ENCODE measurements at regions not wholly inside any gene's neighbourhood (a gene's known extent, or its start where the extent isn't known, plus 50 kb on each side); places are given as distances from the start of the nearest gene placed in this dataset.
"Not testable (repeated sequence)": the region's sequence is repeated elsewhere in the genome, so short reads cannot be mapped to it uniquely, and the experiment has no call there.

DNA sequence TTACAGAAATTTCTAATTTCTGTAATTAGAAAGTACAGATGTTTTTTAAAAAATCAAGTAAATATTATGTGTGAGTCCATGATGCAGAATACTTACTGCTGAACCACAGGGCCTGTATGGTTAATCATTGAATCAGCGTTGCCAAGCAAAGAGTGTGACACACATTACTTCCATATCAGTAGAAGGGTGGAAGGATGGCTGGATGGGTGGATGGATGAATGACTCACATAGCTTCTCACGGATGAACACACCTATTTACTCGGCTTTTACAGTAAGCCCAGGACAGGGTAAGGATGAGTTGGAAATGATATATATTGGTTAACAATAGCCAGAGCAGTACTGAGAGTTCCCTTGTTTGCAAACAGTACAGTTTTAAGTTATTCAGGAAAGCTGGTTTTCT is 495.9 kb upstream of the RBFOX1 start:
- no peak for DNase-seq

DNA sequence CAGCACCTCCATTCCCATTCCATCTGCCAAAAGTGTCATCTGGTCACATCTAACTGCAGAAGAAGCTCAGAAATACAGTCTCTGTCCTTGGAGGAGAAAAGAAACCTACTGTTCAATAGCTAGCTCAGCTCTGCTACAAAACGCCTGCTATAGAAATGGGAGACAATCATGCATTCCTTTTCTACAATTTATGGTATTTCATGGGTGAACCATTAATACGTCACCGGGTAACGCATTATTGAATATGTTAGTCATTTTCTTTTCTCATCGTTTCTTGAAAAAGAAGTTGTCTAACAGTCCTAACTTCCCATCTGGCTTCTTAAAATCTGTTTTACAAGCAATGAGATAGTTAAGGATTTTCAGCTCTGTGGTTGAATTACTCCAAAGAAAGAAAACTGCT is 496.7 kb upstream of the RBFOX1 start:
- DNase-seq, result no peak

DNA sequence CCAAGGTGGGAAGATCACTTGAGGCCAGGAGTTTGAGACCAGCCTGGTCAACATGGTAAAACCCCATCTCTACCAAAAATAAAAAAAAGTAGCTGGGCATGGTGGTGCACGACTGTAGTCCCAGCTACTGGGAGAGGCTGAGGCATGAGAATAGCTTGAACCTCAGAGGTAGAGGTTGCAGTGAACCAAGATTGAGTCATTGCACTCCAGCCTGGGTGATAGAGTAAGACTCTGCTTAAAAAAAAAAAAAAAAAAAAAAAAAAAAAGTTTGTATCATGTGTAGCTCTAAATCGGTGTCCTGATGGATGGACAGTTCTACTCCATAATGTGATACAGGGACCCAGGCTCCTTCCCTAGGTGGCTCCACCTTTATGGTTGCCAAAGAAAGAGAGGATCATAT is 497.1 kb upstream of the RBFOX1 start:
- DNase-seq, result no peak

DNA sequence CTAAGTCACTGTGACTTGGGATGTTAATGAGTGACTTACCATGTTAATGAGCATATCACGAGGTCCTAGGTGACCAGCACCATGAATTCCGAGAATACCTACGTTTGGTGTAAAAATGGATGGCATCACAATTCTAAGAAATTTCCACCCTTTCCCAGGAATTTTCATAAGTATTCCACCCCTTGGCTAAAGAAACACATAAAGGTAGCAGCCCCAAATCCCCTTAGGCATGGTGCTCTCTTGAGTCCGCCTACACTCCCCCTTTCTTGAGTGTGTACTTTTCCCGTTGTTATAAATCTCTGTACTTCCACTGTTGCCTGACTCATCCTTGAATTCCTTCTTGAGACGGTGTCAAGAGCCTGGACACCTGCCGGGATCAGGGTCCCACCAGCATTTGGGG is 504.0 kb upstream of the RBFOX1 start:
- DNase-seq, result no peak

DNA sequence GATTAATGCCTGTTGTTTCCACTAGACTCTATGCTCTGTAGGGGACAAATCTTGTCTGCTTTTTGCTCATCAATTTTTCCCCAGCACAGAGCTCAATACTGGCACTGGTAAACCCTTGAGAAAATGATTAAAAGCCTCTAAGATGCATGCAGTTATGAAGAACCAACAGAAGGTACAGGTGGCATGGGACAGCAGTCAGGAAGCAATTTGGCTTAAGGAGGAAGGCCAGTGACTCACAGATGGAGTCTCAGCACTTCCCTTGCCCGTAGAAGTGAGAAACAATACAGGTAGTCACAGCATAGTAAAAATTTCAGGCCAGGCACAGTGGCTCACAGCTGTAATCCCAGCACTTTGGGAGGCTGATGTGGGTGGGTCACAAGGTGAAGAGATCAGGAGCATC is 504.7 kb upstream of the RBFOX1 start:
- DNase-seq, result no peak

DNA sequence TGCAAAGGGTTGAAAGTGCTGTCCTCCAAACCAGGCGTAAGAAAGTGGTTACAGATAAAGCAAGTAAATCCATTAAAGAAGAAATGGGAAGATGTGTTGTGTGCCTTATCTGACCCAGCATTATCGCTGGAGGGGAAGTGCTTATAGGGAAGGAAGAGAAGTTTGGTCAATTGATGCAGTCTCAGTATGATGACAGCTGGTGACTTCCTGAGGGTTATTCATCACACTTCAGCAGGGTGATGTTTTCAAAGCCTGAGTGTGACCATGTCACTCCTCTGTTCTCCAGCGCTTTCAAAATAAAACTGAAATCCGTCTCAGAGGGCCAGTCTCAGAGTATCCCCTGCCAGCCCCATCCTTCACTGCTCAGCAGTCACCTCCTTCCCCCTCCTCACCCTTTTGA is 505.4 kb upstream of the RBFOX1 start:
- DNase-seq, result no peak

DNA sequence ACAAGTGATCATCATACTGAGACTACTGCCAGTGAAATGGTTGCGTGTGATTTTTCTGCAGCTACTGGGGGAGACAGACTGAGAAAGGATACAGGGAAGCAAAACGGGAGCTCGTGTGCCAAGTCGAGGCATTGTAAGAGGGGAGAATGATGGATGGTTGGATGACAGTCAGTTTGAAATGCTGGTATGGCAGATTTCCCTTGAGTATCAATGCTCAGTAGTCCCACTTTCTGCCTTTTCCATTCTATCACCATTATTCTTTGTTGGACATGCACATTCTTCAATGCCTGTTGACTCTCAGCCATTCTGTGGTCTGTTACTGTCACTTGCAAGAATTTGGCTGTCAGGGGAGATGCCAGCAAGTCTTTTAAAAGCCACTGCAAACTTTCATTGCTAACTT is 510.6 kb upstream of the RBFOX1 start:
- no peak for DNase-seq

DNA sequence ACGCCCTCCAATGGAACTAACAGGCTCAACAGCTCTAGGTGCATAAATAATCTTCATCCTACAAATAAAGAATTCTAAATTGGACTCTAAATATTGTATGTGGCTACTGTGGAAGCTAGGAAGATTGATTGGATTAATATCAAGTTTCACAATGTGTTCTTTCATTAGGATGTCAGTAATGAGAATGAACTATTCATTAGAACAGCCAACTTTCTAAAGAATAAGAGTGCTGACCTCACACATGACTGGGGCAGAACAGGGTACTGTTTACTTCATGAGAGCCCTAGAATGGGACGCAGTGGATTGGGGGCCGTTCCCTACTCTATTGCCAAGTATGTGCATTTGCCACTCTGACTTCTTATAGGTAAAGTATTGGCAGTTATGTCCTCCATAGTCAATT is 528.2 kb upstream of the RBFOX1 start:
- no peak for DNase-seq

DNA sequence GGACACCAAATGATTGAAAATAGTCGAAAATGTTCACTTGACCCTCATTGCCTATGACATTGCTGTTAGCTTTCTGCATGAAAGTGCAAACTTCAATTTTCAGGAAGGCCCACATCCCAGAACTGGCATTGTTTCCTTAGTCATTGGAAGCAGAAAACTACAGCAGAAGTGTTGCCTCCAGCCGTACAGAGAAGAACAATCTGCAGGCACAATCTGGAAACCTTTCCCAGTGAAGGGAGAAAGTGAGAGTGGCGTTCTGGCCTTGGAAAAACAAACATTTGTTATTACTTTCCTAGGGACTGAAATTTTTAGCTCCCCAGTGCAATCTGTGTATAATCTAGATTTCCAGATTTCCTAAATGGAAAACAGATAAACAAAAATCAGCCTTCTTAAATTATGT is 529.5 kb upstream of the RBFOX1 start:
- DNase-seq, result no peak

DNA sequence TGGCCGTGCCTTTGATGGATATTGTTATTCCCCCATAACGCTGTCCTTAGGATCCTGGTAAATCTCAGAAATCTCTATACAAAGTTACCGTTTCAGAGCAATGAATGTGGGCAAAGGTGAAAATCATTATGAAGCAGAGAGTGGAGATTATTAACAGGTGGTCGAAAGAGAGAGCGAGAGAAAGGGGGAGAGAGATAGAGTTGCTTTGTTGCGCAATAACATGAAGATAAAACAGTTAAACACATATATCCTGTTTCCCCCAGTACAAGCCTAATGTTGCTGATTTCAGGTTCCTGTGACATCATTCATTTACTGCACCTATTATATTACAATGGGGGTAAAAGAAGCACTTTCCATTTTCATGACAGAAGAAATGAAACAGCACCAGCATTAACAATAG is 535.4 kb upstream of the RBFOX1 start:
- DNase-seq, result no peak

DNA sequence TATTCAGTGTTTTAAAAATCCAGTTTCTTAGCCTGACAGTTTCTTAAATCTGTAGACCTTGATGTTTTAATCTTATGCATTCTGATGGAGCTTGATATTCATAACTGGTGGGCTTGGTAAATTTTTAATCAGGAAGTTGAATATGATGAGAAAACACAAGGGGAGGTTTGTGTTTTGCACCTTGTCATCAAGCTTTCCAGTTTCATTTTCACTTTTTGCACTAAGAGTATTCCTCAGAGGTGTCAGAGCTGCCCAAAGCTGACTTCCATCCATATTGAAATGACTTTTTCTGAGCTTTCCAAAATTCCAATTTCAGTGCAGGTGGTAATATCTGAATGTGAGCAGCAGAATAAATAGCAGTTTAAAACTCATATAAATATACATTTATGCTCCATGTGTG is 555.0 kb upstream of the RBFOX1 start:
- no peak for DNase-seq

DNA sequence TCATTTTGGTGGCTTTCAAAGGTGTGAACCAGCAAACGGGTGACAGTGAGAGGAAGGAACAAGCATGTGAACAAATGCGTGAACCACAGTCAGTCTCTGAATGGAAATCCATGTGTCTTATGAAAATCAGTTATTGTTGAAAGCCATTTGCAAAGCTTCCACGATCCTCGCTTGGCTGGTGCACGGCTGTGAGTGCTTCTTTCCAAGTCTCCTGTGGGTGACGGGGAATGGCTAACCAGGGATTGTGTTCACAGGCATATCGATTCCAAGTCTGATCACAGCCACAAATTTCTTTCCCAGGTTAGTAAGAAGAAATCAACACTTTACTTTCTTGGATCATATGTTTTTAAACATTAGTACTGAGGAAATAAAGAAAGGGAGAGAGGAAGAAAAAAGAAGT is 556.9 kb upstream of the RBFOX1 start:
- no peak for DNase-seq

DNA sequence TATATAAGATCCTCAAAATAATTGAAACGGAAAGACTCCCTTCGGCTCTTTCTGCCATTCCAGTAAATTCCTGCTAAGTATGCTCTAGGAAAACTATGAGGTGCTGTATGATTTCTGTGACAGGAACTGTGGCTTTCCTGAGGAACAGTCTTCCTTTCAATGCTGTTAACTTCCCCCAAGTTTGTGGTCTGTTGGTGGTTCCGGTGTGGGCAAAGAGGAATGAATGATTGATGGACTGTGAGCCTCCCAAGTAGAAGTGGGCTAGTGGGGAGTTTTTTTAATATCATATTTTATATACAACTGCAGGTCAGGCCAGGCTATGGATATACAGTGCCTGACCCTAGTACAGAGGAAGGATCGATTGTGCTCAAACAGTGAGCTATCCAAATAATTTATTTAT is 560.7 kb upstream of the RBFOX1 start:
- no peak for DNase-seq

DNA sequence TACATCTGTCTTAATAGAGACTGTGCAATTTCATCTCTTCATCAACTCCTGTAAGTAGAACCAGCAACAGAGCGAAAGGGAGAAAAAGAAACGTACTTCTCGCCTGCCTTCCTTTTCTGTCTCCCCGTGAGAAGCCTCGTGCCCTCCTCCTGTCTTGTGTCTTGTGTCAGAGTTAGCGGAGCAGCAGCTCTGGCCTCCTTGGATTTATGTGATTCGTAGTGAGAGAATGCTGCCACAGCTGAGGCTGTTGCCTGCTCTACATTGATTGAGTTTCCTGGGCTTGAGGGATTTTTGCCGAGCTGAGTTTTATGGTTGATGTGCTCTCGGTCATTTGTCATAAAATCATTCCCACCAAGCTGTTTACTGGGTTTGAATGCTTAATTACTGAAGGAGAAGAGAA is 579.1 kb upstream of the RBFOX1 start:
- DNase-seq, result no peak

DNA sequence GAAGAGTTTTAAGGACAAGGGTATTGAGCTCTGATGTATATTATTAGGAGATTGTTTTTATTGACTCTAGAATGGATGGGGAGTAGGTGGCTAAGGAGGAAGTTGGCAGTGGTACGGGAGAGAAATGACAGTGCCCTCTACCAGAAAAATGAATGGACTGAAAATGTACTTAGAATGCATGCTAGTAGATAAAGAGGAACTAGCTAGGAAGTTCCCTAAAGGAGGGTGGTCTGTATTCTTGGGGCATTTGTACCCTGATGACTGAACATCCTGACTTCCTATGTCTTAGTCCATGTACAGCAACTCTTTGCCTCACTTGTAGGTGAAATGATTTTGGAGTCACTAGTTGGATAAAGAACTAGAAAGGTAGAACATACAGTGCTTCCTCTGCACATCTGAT is 581.5 kb upstream of the RBFOX1 start:
- no peak for DNase-seq

DNA sequence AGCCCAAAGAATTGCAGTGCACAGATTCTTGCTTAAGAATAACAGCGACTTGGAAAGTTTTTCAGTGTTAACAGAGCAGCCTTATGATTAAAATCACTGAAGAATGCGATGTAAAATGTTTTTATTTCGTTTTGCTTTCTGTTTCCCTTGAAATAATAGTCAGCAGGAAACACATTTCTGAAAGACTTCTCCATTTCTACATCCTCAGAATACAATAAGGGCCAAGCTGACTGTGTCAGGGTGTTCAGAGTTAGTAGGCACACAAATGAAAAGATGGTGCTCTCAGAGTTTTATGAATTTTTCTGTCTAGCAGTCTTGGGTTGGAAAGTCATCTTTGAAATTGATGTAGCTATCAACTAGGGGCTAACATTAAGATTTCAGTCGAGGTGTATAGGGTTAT is 582.9 kb upstream of the RBFOX1 start:
- no peak for DNase-seq

DNA sequence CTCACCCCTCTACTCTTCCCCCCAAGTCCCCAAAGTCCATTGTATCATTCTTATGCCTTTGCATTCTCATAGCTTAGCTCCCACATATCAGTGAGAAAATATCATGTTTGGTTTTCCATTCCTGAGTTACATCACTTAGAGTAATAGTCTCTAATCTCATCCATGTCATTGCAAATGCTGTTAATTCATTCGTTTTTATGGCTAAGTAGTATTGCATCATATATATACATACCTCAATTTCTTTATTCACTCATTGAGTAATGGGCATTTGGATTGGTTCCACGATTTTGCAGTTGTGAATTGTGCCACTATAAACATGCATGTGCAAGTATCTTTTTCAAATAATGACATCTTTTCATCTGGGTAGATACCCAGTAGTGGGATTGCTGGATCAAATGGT is 596.3 kb upstream of the RBFOX1 start:
- DNase-seq, result not testable (repeated sequence)

DNA sequence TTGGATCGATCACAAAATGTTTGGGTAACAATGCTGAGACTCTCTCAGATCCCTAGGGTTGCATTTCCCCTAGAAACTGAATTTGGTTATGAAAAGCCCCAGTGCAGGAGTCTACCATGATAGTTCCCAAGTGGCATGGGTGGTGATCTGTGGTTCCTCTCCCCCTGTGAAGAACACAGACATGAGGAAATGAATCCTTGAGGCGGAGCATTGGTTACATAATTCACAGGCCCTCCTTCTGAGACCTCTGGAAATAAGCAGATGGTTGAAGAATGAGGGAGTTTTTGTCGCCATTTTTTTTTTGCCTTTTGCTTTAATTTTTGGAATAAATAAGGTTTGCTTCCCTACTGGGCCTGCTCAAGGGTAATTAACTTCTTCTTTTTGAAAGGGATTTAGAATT is 597.0 kb upstream of the RBFOX1 start:
- DNase-seq, result no peak

DNA sequence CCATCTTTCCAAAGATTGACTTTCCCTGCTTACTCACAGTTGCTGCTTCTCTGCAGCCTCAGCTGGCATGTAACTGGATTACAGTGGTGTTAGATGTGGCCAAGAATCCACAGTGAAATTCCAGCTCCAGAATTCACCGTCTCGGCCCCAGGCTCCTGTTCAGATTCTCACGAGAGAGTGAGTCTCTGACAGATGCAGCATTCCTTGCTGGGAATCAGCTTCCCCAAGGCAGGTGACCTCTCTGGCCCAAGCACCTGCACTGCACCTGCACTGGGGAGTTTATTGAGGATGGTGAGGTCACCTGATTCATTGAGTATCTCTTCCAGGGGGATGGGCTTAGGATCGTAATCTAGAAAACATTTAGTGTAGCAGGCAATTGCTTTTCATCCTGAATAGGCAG is 600.5 kb upstream of the RBFOX1 start:
- no peak for DNase-seq

DNA sequence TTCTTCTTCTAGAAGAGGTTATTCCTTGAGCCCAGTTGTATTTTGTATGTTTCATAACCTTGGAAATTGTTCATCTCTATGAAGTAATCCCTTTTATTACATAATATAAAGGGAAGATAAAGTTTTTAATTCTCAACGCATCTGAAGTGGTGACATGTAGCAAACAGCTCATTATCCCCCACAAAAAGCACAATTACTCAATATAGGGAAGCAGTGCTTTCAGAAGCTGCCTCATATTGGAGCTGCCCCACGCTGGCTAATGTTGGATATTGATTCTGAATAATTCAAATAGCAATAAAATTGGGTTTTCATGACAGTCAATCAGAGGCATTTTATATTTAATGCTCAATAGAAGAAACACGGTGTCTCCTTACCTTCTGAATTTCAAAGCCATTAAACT is 604.3 kb upstream of the RBFOX1 start:
- no peak for DNase-seq

DNA sequence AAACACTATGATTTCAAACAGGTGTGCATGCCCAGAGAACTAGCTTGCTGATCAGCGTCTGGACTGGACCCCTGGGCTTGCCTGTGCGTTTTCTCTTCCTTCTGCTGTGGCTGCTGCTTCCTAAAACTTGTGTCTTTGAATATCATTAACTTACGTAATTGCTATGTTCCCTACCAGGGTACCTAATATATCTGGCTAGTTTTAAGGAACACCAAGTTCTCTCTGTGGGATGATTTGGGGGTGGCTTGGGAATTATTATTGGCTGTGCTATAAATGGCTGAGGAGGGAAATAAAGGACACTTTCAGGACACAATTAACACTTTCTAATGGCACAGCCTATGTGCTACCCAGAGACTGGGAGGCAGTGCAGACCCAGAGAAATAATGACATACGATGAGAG is 606.0 kb upstream of the RBFOX1 start:
- no peak for DNase-seq

DNA sequence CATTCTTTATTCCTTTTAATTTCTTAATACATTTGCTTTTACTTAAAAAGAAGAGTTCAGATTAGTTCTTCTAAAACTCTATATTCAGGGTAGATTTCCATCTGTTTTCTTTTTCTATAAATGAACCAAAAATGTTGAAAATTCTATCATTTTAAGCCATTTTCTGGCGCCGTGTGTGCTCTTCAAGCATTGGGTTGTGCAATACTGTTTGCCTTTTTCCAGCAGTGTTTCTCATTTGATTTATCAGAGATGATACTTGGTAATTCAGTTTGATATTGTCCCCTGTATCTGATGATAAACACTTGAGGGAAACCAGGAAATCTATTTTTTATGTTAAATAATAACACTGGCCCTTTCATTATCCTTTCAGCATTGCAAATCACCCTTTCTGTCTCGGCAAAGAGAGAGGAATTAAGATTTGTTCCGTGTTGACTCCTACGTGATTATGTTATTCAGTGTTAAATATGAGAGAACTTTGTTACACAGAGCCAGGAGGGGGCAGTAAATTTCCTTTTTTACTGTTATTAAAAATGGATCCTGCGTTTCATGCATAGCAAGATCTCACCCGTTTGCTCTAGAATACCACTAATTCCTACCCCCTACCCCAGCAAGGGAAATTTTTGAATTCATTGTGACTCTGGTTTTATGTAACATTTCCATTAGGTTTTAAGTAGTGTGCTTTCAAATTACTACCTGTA is 606.9 kb upstream of the RBFOX1 start:
- no peak for DNase-seq

DNA sequence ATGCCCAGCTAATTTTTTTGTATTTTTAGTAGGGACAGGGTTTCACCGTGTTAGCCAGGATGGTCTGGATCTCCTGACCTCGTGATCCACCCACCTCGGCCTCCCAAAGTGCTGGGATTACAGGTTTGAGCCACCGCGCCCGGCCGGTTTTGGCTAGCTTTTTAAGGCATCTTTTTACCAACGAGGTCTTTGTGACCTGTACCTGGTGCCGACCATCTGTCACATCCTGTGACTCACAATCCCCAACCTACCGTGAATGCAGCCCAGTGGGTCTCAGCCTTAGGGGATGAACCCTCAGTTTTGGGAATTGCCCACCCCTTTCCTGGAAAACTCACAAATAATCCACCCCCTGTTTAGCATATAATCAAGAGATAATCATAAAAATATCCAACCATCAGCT is 607.4 kb upstream of the RBFOX1 start:
- DNase-seq, result not testable (repeated sequence)

DNA sequence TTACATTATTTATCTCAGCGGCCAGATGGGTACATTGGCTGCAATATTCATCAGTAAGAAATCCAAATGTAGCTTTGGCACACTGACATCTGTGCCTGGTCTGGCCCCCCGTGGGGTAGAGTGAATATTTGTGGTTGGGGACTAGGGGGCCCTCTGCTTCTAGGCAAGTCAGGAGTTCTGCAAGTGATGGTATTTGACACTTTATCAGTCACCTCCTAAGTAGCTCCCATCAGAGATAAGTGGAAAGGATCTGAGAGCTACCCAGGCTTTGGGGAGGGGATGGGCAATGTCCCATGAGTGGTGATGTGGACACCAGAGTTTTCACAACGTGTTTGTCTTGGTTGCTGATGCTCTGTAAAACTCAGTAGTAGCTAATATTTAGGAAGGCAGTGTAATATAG is 609.9 kb upstream of the RBFOX1 start:
- DNase-seq, result no peak

DNA sequence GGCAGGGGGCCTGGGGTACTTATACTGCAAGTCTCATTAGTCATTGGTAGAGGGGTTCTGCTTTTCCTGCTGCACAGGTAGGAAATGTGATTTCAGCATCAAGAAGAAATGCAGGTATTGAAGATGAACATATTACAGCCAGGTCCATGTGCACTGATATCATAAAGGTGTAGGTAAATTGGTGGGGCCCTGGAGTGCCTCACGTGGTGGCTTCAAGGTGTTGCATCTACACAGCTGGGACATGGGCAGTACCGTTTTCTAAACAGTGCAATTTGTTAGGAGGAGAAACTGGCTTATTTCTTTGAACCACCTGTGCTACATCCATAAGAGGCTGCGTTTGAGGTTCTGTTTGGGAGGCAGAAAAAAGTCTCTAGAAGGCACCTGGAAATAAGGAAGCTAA is 618.1 kb upstream of the RBFOX1 start:
- no peak for DNase-seq

DNA sequence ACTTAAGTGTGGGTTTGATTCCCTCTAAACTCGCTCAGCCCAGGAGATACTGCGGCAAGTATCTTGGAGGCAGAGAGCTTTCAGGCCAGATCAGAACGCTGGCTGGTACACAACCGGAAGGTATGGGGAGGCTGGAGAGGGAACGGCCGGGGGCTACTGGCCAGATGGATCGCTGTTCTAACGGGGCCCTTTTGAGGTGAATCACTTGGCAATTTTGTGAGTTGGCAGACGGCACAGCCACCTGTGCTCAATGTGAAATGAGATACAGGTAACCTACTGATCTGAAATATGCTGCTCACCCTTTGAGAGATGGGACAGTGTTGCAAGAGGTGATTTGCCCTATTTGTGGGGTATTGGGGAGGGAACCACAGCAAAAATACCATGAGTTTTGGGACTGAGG is 622.9 kb upstream of the RBFOX1 start:
- no peak for DNase-seq
